ENCODE measurements at regions not wholly inside any gene's neighbourhood (a gene's known extent, or its start where the extent isn't known, plus 50 kb on each side); places are given as distances from the start of the nearest gene placed in this dataset.

- no peak for ATAC-seq
Measured at GRCh38 chr3:24595796-24596195, 101.1 kb upstream of the THRB start.

DNA sequence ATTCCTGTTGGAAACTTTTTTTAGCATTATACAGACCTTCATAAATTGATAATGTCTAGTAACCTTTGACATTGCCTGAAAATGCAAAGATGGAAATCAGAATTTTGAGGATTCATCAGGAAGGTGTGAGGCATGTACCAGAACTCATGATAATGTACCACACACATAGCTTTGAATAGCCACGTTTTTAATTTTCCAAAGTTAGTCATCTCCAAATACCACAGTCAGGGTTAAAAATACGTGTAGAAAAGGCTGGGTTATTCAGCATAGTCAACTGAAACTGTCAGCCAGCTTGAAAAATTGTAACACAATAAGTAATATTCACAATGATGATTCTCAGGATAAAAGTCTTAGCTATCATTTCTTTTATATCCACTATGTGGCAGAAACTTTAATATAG is 102.0 kb upstream of the THRB start:
- no peak for ATAC-seq
- no peak for DNase-seq (ENCODE audit: low spot score)

More at GRCh38 chr3:24595796-24596195, 101.1 kb upstream of the THRB start:
- no peak for DNase-seq (ENCODE audit: low spot score)

- no peak for DNase-seq (ENCODE audit: low spot score)
- peak; percentile 49 for ATAC-seq
Measured at GRCh38 chr3:24598695-24599470, 104.2 kb upstream of the THRB start.

DNA sequence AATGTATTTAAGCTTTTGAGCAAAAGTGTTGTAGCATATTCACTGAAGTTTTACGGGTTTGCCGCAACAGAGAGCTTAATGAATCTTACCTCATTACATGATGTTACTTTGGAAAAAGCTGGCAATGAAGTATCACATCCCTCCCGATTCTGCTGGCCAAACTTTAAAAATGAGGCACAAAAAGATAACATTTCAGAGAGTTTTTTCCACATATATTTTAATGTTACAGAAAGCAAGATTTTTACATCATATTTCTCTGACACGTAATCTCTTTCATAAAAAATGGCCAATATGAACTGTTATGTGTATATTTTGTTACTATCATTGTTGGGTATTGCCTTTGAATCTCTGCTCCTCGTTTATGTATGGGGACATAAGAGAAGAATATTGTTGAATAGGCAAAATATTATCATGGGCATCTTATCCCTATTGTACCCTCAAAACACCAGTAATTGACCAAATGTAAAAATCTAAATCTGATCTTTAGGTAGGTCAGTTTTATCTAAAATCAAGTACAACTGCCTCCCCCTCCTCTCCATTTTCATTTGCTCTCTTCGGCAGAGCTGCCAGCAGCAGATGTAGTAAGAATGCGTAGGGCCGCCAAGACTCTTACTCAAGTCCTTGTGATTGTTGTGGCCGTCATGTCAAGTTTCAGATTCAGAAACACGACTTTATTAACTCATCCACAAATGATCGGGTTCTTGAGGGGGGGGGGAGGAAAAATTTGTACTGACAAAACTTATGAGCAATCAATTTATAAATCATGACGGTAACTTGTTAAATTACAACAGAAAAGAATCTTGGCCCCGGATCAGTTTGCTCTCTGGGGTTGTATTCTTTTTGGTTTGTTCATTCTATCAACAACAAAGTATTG is 106.7 kb upstream of the THRB start:
- DNase-seq (ENCODE audit: low spot score), result no peak
- no peak for ATAC-seq

- DNase-seq (ENCODE audit: low spot score) (no peak), ATAC-seq (peak; percentile 60)
Measured at GRCh38 chr3:24604215-24604614, 109.6 kb upstream of the THRB start.

- ATAC-seq, result no peak
- no peak for DNase-seq (ENCODE audit: low spot score)
Measured at GRCh38 chr3:24605511-24606028, 110.9 kb upstream of the THRB start.

- ATAC-seq (no peak), DNase-seq (ENCODE audit: low spot score) (no peak)
Measured at GRCh38 chr3:24607281-24607680, 112.6 kb upstream of the THRB start.

- no peak for DNase-seq (ENCODE audit: low spot score)
- no peak for ATAC-seq
Measured at GRCh38 chr3:24608701-24609390, 114.2 kb upstream of the THRB start.

DNA sequence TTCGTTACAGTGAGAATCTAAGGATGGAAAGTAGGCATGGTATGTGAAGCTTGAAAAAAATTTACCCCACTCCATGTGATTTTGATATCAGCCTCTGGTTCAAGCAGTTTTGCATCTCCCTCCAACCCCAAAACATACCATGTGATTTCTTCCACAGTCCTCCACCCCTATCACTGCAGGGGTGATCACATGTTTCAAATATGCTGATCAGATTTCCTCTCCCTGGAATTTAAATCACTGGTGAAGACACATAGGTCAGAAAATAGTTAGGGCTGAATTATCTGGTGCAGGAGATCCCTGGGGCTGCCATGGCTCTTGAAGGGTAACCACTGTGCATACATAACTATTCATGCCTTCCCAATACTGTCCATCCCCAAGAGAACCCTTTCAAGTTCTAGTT is 119.7 kb upstream of the THRB start:
- DNase-seq (ENCODE audit: low spot score) (no peak), ATAC-seq (no peak)

DNA sequence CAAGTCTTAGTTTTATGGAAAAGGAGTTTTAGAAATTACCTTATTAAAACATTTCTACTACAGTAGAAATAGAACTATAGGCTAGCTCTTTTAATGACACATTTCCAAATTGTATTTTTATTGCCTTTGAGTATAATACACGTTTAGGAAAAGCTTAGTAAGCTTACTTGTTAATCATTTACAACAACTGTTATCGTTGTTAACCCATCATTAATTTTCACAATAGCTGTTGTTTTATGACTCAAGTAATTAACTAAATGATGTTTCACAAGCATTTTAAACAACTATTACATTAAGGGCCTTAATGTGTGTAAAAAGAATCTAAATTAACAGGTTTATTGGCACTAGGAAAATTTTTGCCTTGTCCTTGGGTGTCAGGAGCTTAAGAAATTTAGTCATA is 120.5 kb upstream of the THRB start:
- DNase-seq (ENCODE audit: low spot score) (no peak), ATAC-seq (no peak)

DNA sequence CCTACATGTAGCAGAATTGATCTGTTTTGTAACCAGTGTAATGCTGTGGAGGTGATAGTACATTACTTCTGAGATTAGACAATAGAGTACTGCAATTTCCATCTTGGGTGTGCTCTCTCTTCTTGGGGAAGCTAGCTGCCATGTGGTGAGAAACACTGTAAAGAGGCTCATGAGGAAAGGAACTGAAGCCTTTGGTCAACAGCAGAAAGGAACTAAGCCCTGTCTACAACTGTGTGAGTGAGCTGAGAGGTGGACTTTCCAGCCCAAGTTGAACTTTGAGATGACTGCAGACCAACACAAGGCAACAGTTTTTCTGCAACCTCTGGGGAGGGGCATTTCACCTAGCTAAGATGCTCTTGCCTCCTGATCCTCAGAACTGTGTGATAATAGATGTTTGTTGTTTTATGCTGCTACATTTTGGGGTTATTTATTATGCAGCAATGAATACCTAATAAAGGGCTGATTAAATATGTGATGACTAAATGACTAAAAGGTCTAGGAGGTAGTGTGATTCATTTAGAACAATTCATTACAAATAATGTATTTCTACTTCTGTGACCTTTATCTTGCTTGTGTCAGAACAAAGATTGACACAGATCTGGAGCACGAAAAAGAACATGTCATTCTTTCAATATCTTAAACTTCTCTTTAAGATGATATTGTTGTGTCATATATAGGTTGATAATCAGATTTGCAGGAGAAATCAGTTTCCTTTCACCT is 121.6 kb upstream of the THRB start:
- no peak for ATAC-seq
- DNase-seq (ENCODE audit: low spot score), result no peak

DNA sequence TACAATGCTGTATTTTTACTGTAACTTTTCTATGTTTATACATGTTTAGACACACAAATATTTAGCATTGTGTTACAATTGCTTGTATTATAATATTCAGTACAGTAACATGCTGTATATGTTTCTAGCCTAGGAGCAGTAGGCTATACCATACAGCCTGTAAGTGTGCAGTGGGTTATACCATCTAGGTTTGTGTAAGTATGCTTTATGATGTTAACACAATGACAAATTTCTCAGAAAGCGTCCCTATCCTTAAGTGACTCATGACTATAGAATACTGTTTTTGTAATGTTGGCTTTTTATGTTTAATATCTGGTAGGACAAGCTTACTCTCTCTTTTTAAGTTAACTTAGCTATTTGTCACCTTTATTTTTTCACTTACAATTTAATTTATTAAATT is 127.5 kb upstream of the THRB start:
- no peak for DNase-seq (ENCODE audit: low spot score)
- ATAC-seq, result no peak

DNA sequence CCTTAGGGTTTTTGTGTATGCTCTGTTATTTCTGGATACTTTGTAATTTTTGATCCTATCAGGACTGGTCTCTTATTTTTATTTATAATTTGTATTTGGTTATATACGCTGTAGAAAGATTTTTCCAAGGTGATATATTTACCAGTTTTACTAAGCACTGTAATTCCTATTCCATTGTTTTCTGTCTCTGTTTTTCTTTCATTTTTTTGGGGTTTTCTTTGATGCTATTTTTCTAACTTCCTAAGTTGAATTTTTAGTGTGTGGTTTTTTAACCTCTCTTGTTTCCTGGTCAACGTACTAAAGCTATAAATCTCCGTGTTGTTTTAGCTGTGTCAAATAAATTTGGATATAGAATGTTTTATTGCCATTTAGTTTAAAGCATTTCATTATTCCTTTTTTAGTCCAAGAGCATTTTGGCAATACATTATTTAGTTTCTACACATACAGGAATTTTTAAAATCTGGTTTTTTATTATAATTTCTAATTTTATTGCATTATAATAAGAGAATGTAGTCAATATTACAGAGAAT is 128.1 kb upstream of the THRB start:
- ATAC-seq, result no peak
- no peak for DNase-seq (ENCODE audit: low spot score)

GRCh38 chr3:24623657-24624056 is 129.0 kb upstream of the THRB start:
- ATAC-seq (no peak), DNase-seq (ENCODE audit: low spot score) (no peak)

- ATAC-seq (no peak), DNase-seq (ENCODE audit: low spot score) (no peak)
Measured at GRCh38 chr3:24624938-24625681, 130.5 kb upstream of the THRB start.

GRCh38 chr3:24628523-24629258 is 134.0 kb upstream of the THRB start:
- DNase-seq (ENCODE audit: low spot score) (no peak), ATAC-seq (no peak)

GRCh38 chr3:24631481-24631880 is 136.8 kb upstream of the THRB start:
- ATAC-seq, result no peak
- DNase-seq (ENCODE audit: low spot score), result no peak

DNA sequence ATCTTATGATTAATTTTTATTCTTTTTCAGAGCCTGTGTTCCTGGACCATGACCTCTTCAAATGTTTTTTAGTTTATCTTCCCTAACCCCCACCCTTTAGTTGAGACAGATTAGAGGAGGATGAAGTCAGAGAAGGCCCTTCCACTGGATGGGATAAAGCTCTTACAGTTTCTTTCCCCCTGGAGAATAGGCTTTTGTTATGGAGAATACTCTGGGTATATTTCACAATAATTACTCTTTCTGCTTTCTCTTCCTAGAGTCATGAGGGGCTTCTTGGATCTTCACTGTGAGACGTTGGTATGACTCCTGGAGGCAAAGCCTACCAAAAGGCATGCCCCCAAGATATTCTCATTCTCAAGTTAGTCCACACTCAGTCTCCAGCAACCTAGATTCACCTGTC is 144.4 kb upstream of the THRB start:
- ATAC-seq (no peak), DNase-seq (ENCODE audit: low spot score) (no peak)
